ENCODE measurements at regions not wholly inside any gene's neighbourhood (a gene's known extent, or its start where the extent isn't known, plus 50 kb on each side); places are given as distances from the start of the nearest gene placed in this dataset.

DNA sequence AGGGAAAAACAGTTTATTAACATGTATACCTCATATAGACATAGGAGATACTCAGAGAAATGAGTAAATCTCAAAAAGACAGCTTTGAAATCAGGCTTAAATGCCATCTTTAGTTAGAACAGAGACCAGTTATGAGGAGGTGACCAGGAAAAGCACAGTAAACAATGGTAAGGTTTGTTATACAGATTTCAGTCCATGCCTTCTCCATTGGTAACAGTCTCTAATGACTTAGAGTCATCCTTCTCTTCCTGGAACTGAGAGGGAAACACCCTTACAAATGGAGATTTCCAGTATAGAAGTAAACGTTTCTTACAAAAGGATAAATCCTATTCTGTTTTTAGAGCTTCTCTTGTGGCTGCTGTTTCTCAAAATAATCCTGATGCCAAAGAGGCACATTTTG lies 476.3 kb upstream of the NAALADL2 start:
- H3K4me3 ChIP-seq (ENCODE audit: low read depth, low read length), result no peak overlapping the region
- DNase-seq (ENCODE audit: low read depth), result no peak
- TF ChIP-seq, protein P1, sequence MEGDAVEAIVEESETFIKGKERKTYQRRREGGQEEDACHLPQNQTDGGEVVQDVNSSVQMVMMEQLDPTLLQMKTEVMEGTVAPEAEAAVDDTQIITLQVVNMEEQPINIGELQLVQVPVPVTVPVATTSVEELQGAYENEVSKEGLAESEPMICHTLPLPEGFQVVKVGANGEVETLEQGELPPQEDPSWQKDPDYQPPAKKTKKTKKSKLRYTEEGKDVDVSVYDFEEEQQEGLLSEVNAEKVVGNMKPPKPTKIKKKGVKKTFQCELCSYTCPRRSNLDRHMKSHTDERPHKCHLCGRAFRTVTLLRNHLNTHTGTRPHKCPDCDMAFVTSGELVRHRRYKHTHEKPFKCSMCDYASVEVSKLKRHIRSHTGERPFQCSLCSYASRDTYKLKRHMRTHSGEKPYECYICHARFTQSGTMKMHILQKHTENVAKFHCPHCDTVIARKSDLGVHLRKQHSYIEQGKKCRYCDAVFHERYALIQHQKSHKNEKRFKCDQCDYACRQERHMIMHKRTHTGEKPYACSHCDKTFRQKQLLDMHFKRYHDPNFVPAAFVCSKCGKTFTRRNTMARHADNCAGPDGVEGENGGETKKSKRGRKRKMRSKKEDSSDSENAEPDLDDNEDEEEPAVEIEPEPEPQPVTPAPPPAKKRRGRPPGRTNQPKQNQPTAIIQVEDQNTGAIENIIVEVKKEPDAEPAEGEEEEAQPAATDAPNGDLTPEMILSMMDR (IDR thresholded peaks at IDR 0.05; ENCODE audit: low read depth, low read length, missing control alignments), result no peak
- in situ Hi-C loops (cut with HindIII; ENCODE audit: low sequenced_read_pairs), result no loop called here

DNA sequence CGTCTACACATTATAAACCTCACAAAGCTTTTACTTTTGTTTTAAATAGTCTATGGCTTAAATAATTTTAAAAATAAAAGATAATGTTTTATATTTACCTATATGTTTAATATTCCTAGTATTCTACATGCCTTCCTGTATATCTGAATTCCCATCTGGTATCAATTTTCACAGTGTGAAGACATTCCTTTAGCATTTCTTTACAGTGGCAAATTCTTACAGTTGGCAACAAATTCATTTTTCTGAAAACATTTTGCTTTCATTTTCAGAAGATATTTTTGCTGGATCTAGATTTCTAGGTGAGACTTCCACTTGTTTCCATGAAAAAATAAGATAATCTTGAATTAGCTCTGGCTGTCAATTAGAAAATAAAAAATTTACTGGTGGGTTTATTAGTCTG lies 471.4 kb upstream of the NAALADL2 start:
- TF ChIP-seq, protein P1 (IDR thresholded peaks at IDR 0.05; ENCODE audit: low read depth, low read length, missing control alignments), result no peak
- no peak for DNase-seq (ENCODE audit: low read depth)

DNA sequence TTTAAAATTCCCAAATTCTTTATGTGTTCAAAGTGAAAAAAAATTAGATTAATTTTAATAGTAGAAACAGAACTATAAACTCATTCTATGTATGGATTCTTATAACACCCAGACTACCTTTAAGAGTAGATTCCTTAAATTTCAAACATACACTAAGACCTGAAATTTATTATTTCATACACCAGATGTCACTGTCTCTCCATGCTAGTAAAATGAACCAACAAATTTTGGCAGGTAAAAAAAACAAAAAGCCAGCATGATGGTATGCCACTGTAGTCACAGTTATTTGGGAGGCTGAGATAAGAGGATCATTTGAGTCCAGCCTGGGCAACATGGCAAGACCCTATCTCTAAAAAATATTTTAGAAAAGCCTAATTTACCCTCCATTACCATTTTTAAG lies 461.3 kb upstream of the NAALADL2 start:
- TF ChIP-seq, protein P1 (IDR thresholded peaks at IDR 0.05; ENCODE audit: low read depth, low read length, missing control alignments), result no peak
- in situ Hi-C loops (cut with HindIII; ENCODE audit: low sequenced_read_pairs), result no loop called here
- DNase-seq (ENCODE audit: low read depth), result peak; percentile 8
- H3K4me3 ChIP-seq (ENCODE audit: low read depth, low read length), result no peak overlapping the region

More for the DNA sequence above, 471.4 kb upstream of the NAALADL2 start:
- in situ Hi-C loops (cut with HindIII; ENCODE audit: low sequenced_read_pairs), result no loop called here
- H3K4me3 ChIP-seq (ENCODE audit: low read depth, low read length), result no peak overlapping the region

DNA sequence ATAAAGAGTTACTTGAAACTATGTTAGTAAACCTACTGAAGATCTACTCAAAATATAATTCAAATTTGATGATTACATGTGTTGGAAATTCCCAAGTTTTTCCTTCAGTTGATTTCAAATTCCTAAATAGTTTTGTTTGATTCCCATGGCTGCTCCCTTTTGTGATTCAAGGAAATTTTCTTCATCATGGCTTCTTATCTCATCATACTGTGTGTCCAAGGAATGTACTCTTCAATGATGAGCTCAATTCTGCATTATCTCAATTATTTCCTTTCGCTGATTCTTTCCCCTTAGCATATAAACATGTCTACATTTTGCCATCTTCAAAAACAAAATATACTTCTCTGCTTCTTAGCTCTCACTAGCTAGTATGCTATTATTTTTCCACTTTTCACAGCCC lies 460.4 kb upstream of the NAALADL2 start:
- DNase-seq (ENCODE audit: low read depth), result no peak
- in situ Hi-C loops (cut with HindIII; ENCODE audit: low sequenced_read_pairs), result no loop called here
- no peak overlapping the region for H3K4me3 ChIP-seq (ENCODE audit: low read depth, low read length)
- TF ChIP-seq, protein P1 (IDR thresholded peaks at IDR 0.05; ENCODE audit: low read depth, low read length, missing control alignments), result no peak

DNA sequence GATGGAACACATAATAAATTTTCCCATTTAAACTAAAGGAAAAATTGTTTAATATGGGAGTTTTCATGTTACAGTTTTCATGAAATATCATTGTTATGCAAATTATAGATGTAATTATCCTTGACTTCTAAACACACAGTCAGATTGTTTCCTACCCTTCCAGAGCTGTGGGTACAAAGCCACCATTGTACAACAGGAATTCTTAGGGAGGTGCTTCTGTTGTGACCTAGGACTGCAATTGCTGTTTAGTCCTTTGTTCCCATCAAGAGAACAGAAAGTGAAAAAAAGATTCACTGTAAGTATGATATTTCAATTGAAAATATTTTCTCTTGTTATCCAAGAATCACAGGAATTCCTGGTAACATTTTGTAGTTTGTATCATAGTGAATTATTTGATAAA lies 455.3 kb upstream of the NAALADL2 start:
- TF ChIP-seq, protein P1 (IDR thresholded peaks at IDR 0.05; ENCODE audit: low read depth, low read length, missing control alignments), result no peak
- in situ Hi-C loops (cut with HindIII; ENCODE audit: low sequenced_read_pairs), result no loop called here
- no peak for DNase-seq (ENCODE audit: low read depth)
- no peak overlapping the region for H3K4me3 ChIP-seq (ENCODE audit: low read depth, low read length)

DNA sequence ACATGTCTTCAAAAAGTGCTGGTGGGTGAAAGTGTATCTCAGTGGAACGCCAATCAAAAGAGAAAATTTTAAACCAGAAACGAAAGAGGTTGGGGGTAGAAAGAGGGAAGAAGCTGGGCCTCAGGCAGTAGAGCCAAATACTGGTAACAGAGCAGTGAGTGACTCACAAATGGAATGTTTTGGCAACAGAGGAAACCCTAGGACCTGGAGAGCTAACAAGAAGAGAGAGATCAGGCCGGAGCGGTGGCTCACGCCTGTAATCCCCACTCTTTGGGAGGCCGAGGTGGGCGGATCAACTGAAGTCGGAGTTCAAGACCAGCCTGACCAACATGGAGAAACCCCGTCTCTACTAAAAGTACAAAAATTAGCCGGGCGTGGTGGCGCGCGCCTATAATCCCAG lies 450.8 kb upstream of the NAALADL2 start:
- in situ Hi-C loops (cut with HindIII; ENCODE audit: low sequenced_read_pairs), result no loop called here
- H3K4me3 ChIP-seq (ENCODE audit: low read depth, low read length), result no peak overlapping the region
- TF ChIP-seq, protein P1 (IDR thresholded peaks at IDR 0.05; ENCODE audit: low read depth, low read length, missing control alignments), result no peak
- DNase-seq (ENCODE audit: low read depth), result peak; percentile 18

Measured in astrocyte of the cerebellum (primary cell).